Mesendoderm (in vitro differentiated cells): ENCODE measurements at regions not wholly inside any gene's neighbourhood (a gene's known extent, or its start where the extent isn't known, plus 50 kb on each side); places are given as distances from the start of the nearest gene placed in this dataset.

Source experiments
- DNase-seq: peaks from one replicate; pipeline ENCODE4 v3.0.0; 2013
- H2AK5ac ChIP-seq: 2 replicates; pipeline ENCODE4 v1.6.1; 2013; ENCODE audit warnings: low read length, inconsistent platforms
- H2BK120ac ChIP-seq: 2 replicates; pipeline ENCODE4 v1.6.1; 2013; ENCODE audit warnings: low read depth, mild to moderate bottlenecking, low read length, moderate library complexity, mixed read lengths
- H2BK15ac ChIP-seq: replicated peaks from 2 replicates; pipeline ENCODE4 v1.6.1; 2013; ENCODE audit warnings: low read depth, mild to moderate bottlenecking, moderate library complexity
- H2BK5ac ChIP-seq: 2 replicates; pipeline ENCODE4 v1.6.1; 2013; ENCODE audit warnings: low read length, inconsistent platforms
- H3K18ac ChIP-seq: 2 replicates; pipeline ENCODE4 v1.6.1; 2013; ENCODE audit warnings: mild to moderate bottlenecking, low read length, mixed read lengths
- H3K23ac ChIP-seq: one replicate; pipeline ENCODE4 v1.6.1; 2013; ENCODE audit warnings: low read length
- H3K27ac ChIP-seq: 2 replicates; pipeline ENCODE4 v1.5.1; 2013; ENCODE audit warnings: low read depth, mild to moderate bottlenecking, inconsistent platforms, low read length, moderate library complexity
- H3K27me3 ChIP-seq: 2 replicates; pipeline ENCODE4 v1.6.1; 2013; ENCODE audit warnings: low read length, control low read depth, mild to moderate bottlenecking, inconsistent platforms; ENCODE audit not compliant: insufficient read depth, poor library complexity
- H3K36me3 ChIP-seq: 2 replicates; pipeline ENCODE4 v1.6.1; 2013; ENCODE audit warnings: low read length, inconsistent platforms; ENCODE audit not compliant: control insufficient read depth, insufficient read depth
- H3K4ac ChIP-seq: one replicate; pipeline ENCODE4 v1.6.1; 2013; ENCODE audit warnings: low read depth, mild to moderate bottlenecking, low read length, moderate library complexity
- H3K4me1 ChIP-seq: 2 replicates; pipeline ENCODE4 v1.6.1; 2013; ENCODE audit warnings: low read depth, low read length, inconsistent platforms; ENCODE audit not compliant: control insufficient read depth
- H3K4me2 ChIP-seq: 2 replicates; pipeline ENCODE4 v1.6.1; 2013; ENCODE audit warnings: low read length
- H3K4me3 ChIP-seq: 2 replicates; pipeline ENCODE4 v1.5.1; 2013; ENCODE audit warnings: mild to moderate bottlenecking, low read length
- H3K56ac ChIP-seq: one replicate; pipeline ENCODE4 v1.6.1; 2013; ENCODE audit warnings: low read length
- H3K79me1 ChIP-seq: 2 replicates; pipeline ENCODE4 v1.6.1; 2013; ENCODE audit warnings: low read length, inconsistent platforms
- H3K79me2 ChIP-seq: 2 replicates; pipeline ENCODE4 v1.6.1; 2013; ENCODE audit warnings: mild to moderate bottlenecking, low read length; ENCODE audit not compliant: control insufficient read depth, insufficient read depth
- H3K9ac ChIP-seq: 2 replicates; pipeline ENCODE4 v1.6.1; 2013; ENCODE audit warnings: low read length, inconsistent platforms
- H4K5ac ChIP-seq: one replicate; pipeline ENCODE4 v1.6.1; 2013; ENCODE audit warnings: low read length
- H4K8ac ChIP-seq: one replicate; pipeline ENCODE4 v1.6.1; 2013; ENCODE audit warnings: low read depth, mild to moderate bottlenecking, control low read depth, low read length, moderate library complexity
- WGBS: extraction: QIAGEN DNeasy Blood & Tissue Kit; methylation state at CpG from one replicate; pipeline ENCODE4 v1.1.7; 2013; ENCODE audit warnings: low lambda C conversion rate, missing lambda C conversion rate; ENCODE audit not compliant: insufficient coverage; ENCODE audit errors: extremely low coverage; 5-methylcytosine and 5-hydroxymethylcytosine counted together

- H3K4me1 ChIP-seq = no peaks in the 10 kb centered on the region
- H4K5ac ChIP-seq = no peak overlapping the region
- no peaks in the 10 kb centered on the region for H3K79me1 ChIP-seq
- no peak overlapping the region for H3K9ac ChIP-seq
- DNase-seq = peak; percentile 73
- H2BK15ac ChIP-seq = no peak overlapping the region
- H3K79me2 ChIP-seq = no peaks in the 10 kb centered on the region
- H3K23ac ChIP-seq = no peak overlapping the region
- no CpG with 5 or more reads among the region's 5 CpGs for WGBS
- H2AK5ac ChIP-seq = no peak overlapping the region
- no peak overlapping the region for H4K8ac ChIP-seq
- no peaks in the 10 kb centered on the region for H3K27me3 ChIP-seq
- H3K4me3 ChIP-seq = no peak overlapping the region
- H2BK5ac ChIP-seq = no peak overlapping the region
- H3K27ac ChIP-seq = no peak overlapping the region
- H3K4me2 ChIP-seq = no peak overlapping the region
- no peaks in the 10 kb centered on the region for H3K36me3 ChIP-seq
- H2BK120ac ChIP-seq = no peak overlapping the region
- H3K18ac ChIP-seq = no peak overlapping the region
- no peak overlapping the region for H3K56ac ChIP-seq
- H3K4ac ChIP-seq = no peak overlapping the region
Observed at GRCh38 chr2:160581448-160581847, 87.8 kb upstream of the RBMS1 start.

GRCh38 chr2:160582081-160582480 is 88.5 kb upstream of the RBMS1 start:
- no peak overlapping the region for H2BK15ac ChIP-seq
- no peak overlapping the region for H2BK5ac ChIP-seq
- H3K18ac ChIP-seq = no peak overlapping the region
- H2BK120ac ChIP-seq = no peak overlapping the region
- H3K9ac ChIP-seq = no peak overlapping the region
- no peak overlapping the region for H3K4me2 ChIP-seq
- WGBS = no CpG with 5 or more reads among the region's 2 CpGs
- no peaks in the 10 kb centered on the region for H3K4me1 ChIP-seq
- H3K36me3 ChIP-seq = no peaks in the 10 kb centered on the region
- H3K56ac ChIP-seq = no peak overlapping the region
- H3K27me3 ChIP-seq = no peaks in the 10 kb centered on the region
- H3K4ac ChIP-seq = no peak overlapping the region
- no peaks in the 10 kb centered on the region for H3K79me1 ChIP-seq
- no peak overlapping the region for H4K8ac ChIP-seq
- H4K5ac ChIP-seq = no peak overlapping the region
- H3K23ac ChIP-seq = no peak overlapping the region
- no peak overlapping the region for H3K27ac ChIP-seq
- H3K79me2 ChIP-seq = no peaks in the 10 kb centered on the region
- H2AK5ac ChIP-seq = no peak overlapping the region
- no peak overlapping the region for H3K4me3 ChIP-seq
- peak; percentile 46 for DNase-seq

- Histone ChIP-seq H4K8ac (no peak overlapping the region), H3K9ac (no peak overlapping the region), H3K79me2 (no peaks in the 10 kb centered on the region), H3K4me1 (no peaks in the 10 kb centered on the region), H3K56ac (no peak overlapping the region), H2BK5ac (no peak overlapping the region), H3K79me1 (no peaks in the 10 kb centered on the region), H3K4ac (no peak overlapping the region), H3K4me3 (no peak overlapping the region), H2AK5ac (no peak overlapping the region), H3K27me3 (no peaks in the 10 kb centered on the region), H3K23ac (no peak overlapping the region), H3K4me2 (no peak overlapping the region), H3K27ac (no peak overlapping the region), H2BK120ac (no peak overlapping the region), H3K36me3 (no peaks in the 10 kb centered on the region), H2BK15ac (no peak overlapping the region), H3K18ac (no peak overlapping the region), H4K5ac (no peak overlapping the region)
- no CpG with 5 or more reads among the region's 3 CpGs for WGBS
- peak; percentile 82 for DNase-seq
Observed at GRCh38 chr2:160582490-160583145, 89.0 kb upstream of the RBMS1 start.

GRCh38 chr2:160583146-160583535 is 89.5 kb upstream of the RBMS1 start:
- no peak overlapping the region for H3K18ac ChIP-seq
- no peak overlapping the region for H4K5ac ChIP-seq
- no peaks in the 10 kb centered on the region for H3K79me2 ChIP-seq
- no peak overlapping the region for H2BK120ac ChIP-seq
- no peak overlapping the region for H3K4me3 ChIP-seq
- no peak overlapping the region for H3K23ac ChIP-seq
- no peak overlapping the region for H4K8ac ChIP-seq
- no peak overlapping the region for H2BK5ac ChIP-seq
- H3K27ac ChIP-seq = no peak overlapping the region
- no peaks in the 10 kb centered on the region for H3K27me3 ChIP-seq
- no peak overlapping the region for H3K56ac ChIP-seq
- H3K79me1 ChIP-seq = no peaks in the 10 kb centered on the region
- H3K4me1 ChIP-seq = no peaks in the 10 kb centered on the region
- no peak overlapping the region for H2BK15ac ChIP-seq
- H3K4ac ChIP-seq = no peak overlapping the region
- no peak overlapping the region for H2AK5ac ChIP-seq
- no peak overlapping the region for H3K4me2 ChIP-seq
- H3K36me3 ChIP-seq = no peaks in the 10 kb centered on the region
- no peak overlapping the region for H3K9ac ChIP-seq
- no peak for DNase-seq
- no CpG with 5 or more reads among the region's 1 CpG for WGBS

GRCh38 chr2:160583813-160584537 is 90.4 kb upstream of the RBMS1 start:
- no CpG with 5 or more reads among the region's 8 CpGs for WGBS
- no peak overlapping the region for H4K8ac ChIP-seq
- no peaks in the 10 kb centered on the region for H3K27me3 ChIP-seq
- H3K36me3 ChIP-seq = no peaks in the 10 kb centered on the region
- DNase-seq = peak; percentile 36
- H2BK15ac ChIP-seq = no peak overlapping the region
- H2BK5ac ChIP-seq = no peak overlapping the region
- H2BK120ac ChIP-seq = no peak overlapping the region
- no peak overlapping the region for H3K56ac ChIP-seq
- no peak overlapping the region for H3K4me3 ChIP-seq
- H3K4me2 ChIP-seq = no peak overlapping the region
- no peak overlapping the region for H3K23ac ChIP-seq
- no peak overlapping the region for H3K18ac ChIP-seq
- H3K4me1 ChIP-seq = no peaks in the 10 kb centered on the region
- no peak overlapping the region for H2AK5ac ChIP-seq
- no peaks in the 10 kb centered on the region for H3K79me2 ChIP-seq
- no peak overlapping the region for H3K9ac ChIP-seq
- H4K5ac ChIP-seq = no peak overlapping the region
- H3K79me1 ChIP-seq = no peaks in the 10 kb centered on the region
- H3K27ac ChIP-seq = no peak overlapping the region
- no peak overlapping the region for H3K4ac ChIP-seq
